Left lung (tissue), 4 donors: ENCODE measurements at regions not wholly inside any gene's neighbourhood (a gene's known extent, or its start where the extent isn't known, plus 50 kb on each side); places are given as distances from the start of the nearest gene placed in this dataset.

ENCODE experiments used
- ATAC-seq: fragments of 200-7000 bp; cut with Tn5 transposase; one replicate; pipeline ENCODE4 v1.9.1; 2020; ENCODE audit warnings: moderate library complexity
- DNase-seq, 4 donors: peaks; one replicate each; pipeline ENCODE4 v3.0.0-alpha.2; 2013 to 2020
- H3K27ac ChIP-seq, 2 donors: fragments of 200-600 bp; sonication (generic) in 1 of 2; one replicate each; pipeline versions ENCODE4 v1.5.0 to v1.8.0; 2020 to 2021
- H3K27me3 ChIP-seq, 2 donors: fragments of 200-600 bp; sonication (generic) in 1 of 2; one replicate each; pipeline versions ENCODE4 v1.5.0 to v1.8.0; 2020 to 2021
- H3K36me3 ChIP-seq, 2 donors: fragments of 200-600 bp; sonication (generic) in 1 of 2; one replicate each; pipeline versions ENCODE4 v1.5.0 to v1.8.0; 2020 to 2021
- H3K4me1 ChIP-seq, 2 donors: fragments of 200-600 bp; one replicate each; pipeline ENCODE4 v1.8.0; 2021
- H3K4me3 ChIP-seq, 2 donors: fragments of 200-600 bp; sonication (generic) in 1 of 2; one replicate each; pipeline versions ENCODE4 v1.5.0 to v1.8.0; 2020 to 2021; ENCODE audit warnings: mild to moderate bottlenecking in 1 of 2
- H3K9me3 ChIP-seq, 2 donors: fragments of 200-600 bp; sonication (generic) in 1 of 2; one replicate each; pipeline versions ENCODE4 v1.5.0 to v1.8.0; 2020 to 2021
- intact Hi-C, 2 donors: fragments of 100-400 bp; cut with DNase I; formaldehyde crosslinking; loops; one replicate each; pipeline versions ENCODE4 v1.11.2 to v1.14.2; 2022
- TF ChIP-seq, protein P1 (sequence below), 2 donors: fragments of 200-600 bp; sonication (generic) in 1 of 2; IDR thresholded peaks; one replicate each; pipeline versions ENCODE4 v1.5.0 to v1.8.0; 2021; ENCODE audit warnings: antibody characterized with exemption in 2 of 2
- donor health status: DM: no; HTN: yes; CAD: no.
- donor health status: DM: no; HTN: no; CAD: no.

DNA sequence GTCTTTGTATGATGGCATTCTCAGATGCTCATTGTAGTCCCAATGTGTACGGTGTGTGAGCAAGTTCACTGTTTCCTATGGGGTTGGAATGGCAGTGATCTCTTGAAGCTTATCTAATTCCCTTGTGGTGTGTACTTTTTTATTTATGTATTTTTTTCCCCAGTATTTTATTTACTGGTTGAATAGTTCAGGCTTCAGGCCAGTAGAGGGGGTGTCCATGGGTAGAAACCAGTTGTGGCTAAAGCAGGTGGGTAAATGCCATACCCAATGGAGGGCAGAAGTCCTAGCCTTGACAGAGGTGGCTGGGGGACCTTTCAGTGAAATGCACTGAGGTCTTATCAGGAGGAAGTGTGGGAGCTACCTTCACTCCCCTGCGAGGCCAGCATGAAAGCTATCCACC, 351.4 kb upstream of the CWC22 start:
- Histone ChIP-seq H3K27me3 (no peaks in the 10 kb centered on the region), H3K9me3 (no peaks in the 10 kb centered on the region), H3K4me3 (no peak overlapping the region), H3K4me1 (no peaks in the 10 kb centered on the region), H3K36me3 (no peaks in the 10 kb centered on the region), H3K27ac (no peak overlapping the region)
- TF ChIP-seq, protein P1, sequence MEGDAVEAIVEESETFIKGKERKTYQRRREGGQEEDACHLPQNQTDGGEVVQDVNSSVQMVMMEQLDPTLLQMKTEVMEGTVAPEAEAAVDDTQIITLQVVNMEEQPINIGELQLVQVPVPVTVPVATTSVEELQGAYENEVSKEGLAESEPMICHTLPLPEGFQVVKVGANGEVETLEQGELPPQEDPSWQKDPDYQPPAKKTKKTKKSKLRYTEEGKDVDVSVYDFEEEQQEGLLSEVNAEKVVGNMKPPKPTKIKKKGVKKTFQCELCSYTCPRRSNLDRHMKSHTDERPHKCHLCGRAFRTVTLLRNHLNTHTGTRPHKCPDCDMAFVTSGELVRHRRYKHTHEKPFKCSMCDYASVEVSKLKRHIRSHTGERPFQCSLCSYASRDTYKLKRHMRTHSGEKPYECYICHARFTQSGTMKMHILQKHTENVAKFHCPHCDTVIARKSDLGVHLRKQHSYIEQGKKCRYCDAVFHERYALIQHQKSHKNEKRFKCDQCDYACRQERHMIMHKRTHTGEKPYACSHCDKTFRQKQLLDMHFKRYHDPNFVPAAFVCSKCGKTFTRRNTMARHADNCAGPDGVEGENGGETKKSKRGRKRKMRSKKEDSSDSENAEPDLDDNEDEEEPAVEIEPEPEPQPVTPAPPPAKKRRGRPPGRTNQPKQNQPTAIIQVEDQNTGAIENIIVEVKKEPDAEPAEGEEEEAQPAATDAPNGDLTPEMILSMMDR (IDR thresholded peaks at IDR 0.05), result no peak
- intact Hi-C loops, result no loop called here
- ATAC-seq (no peak), DNase-seq (no peak)

DNA sequence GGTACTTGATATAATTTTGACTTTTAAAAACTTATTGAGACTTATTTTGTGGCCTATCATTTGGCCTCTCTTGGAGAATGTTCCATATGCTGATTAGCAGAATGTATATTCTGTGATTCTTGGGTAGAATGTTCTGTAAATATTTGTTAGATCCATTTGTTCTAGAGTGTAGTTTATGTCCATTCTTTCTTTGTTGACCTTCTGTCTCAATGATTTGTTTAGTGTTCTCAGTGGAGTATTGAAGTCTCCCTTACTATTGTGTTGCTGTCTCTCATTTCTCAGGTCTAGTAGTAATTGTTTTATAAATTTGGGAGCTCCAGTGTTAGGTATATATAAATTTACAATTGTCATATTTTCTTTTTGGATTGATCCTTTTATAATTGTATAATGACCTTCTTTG, 349.6 kb upstream of the CWC22 start:
- no peak for ATAC-seq
- intact Hi-C loops, result no loop called here

DNA sequence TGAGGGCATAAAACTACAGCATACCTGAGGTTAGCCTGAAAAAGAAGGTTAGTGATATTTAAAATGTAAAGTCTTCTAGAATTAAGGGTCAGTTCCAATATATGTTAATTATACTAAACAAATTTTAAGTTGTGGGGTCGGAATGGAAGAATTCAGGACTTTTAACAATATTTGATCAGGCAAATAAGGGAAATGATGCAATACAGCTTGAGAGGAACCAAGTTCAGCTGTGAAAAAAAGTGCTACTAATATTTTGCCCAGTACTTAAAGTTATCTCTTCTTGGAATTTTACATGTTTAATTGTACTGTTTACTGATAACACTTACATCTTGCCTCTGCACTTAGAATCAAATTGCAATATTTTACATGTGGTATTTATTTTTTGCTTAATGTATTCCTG, 345.5 kb upstream of the CWC22 start:
- peaks cover 0 to 4% of the 10 kb centered on the region in 2 donors for H3K9me3 ChIP-seq
- intact Hi-C loops, result no loop called here
- ATAC-seq (no peak), DNase-seq (no peak)
- no peaks in the 10 kb centered on the region for H3K27me3 ChIP-seq
- TF ChIP-seq, protein P1 (IDR thresholded peaks at IDR 0.05), result no peak
- no peak overlapping the region for H3K4me3 ChIP-seq
- no peak overlapping the region for H3K27ac ChIP-seq
- H3K4me1 ChIP-seq, result no peaks in the 10 kb centered on the region
- no peaks in the 10 kb centered on the region for H3K36me3 ChIP-seq

More for the DNA sequence above, 349.6 kb upstream of the CWC22 start:
- no peaks in the 10 kb centered on the region for H3K9me3 ChIP-seq
- no peak overlapping the region for H3K4me3 ChIP-seq
- no peaks in the 10 kb centered on the region for H3K4me1 ChIP-seq
- no peaks in the 10 kb centered on the region for H3K36me3 ChIP-seq
- TF ChIP-seq, protein P1 (IDR thresholded peaks at IDR 0.05), result no peak
- no peak overlapping the region for H3K27ac ChIP-seq
- DNase-seq, result no peak
- no peaks in the 10 kb centered on the region for H3K27me3 ChIP-seq

DNA sequence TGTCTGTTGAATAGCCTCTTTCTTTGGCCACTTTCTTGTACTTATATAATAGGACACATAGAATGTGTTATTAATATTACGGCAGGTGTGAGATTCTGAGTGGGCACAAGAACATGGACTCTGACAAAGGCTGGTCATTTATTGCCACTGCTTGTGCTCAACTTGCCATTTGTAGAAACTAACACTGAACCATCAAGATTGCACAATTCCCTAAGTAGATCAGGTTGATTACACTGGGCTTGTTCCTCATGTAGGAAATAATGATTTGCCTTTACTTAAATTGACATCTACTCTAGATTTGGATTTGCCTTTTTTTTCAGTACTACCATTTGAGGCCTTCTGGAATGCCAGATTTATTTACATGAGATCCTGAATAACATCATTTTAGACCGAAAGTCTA, 342.7 kb upstream of the CWC22 start:
- H3K4me1 ChIP-seq, result no peaks in the 10 kb centered on the region
- no peaks in the 10 kb centered on the region for H3K27me3 ChIP-seq
- ATAC-seq (no peak), DNase-seq (no peak)
- no peak overlapping the region for H3K4me3 ChIP-seq
- no peak overlapping the region for H3K27ac ChIP-seq
- H3K36me3 ChIP-seq, result no peaks in the 10 kb centered on the region
- TF ChIP-seq, protein P1 (IDR thresholded peaks at IDR 0.05), result no peak
- peaks cover 0 to 4% of the 10 kb centered on the region in 2 donors for H3K9me3 ChIP-seq
- intact Hi-C loops, result no loop called here

DNA sequence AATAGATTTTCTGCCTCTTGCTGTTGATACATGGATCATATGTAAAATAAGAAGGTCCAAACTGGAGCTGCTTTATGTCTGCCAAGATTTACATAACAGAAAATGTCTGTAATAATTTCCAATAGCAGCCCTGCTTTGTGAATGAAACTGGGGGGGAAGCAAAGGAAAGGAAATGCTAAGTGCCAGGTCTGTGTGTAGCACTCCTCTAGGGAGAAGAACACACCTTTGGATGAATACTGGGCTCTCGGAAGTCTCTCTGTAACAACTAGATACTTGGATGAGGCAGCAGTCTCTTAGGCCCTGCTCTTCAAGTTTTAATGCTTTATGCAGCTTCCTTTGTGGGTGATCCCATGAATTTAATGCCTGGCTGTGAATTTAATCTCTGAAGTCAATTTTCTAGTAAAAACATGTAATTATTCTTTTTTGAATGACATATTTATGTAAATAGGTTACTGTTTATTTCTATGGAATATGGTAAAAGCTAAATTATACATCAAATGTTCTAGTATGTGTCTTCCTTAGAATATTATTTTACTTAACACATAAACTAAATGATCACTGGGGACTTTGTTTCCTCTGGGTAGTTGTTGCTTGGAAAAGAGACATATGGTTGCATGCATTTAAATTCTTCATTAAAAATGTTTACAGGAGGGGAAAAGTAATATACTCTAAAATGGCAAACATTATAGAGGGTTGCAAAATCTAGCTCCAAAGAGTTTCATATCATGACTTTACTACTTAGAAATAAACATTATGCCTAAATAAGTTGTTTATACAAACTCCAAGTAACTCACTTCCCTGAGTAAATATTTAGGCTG, 336.6 kb upstream of the CWC22 start:
- Histone ChIP-seq H3K9me3 (peaks cover 0 to 13% of the 10 kb centered on the region in 2 donors), H3K4me1 (no peaks in the 10 kb centered on the region), H3K36me3 (no peaks in the 10 kb centered on the region), H3K4me3 (no peak overlapping the region), H3K27ac (no peak overlapping the region), H3K27me3 (no peaks in the 10 kb centered on the region)
- TF ChIP-seq, protein P1 (IDR thresholded peaks at IDR 0.05), result no peak
- DNase-seq (peak in 2 of 4 donors; percentile 55 to 65), ATAC-seq (no peak)
- intact Hi-C loops, result no loop called here
